ENCODE measurements at regions not wholly inside any gene's neighbourhood (a gene's known extent, or its start where the extent isn't known, plus 50 kb on each side); places are given as distances from the start of the nearest gene placed in this dataset.

- no peak for DNase-seq (ENCODE audit: low read depth)
- no peak for TF ChIP-seq CTCF (conservative IDR thresholded peaks at IDR 0.05; ENCODE audit: low read depth, low read length)
- no peak overlapping the region for H3K4me3 ChIP-seq (ENCODE audit: low read depth, low read length)
Measured at GRCh38 chr6:43950051-43950605, 177.1 kb downstream of the MRPL14 start.

- TF ChIP-seq CTCF (conservative IDR thresholded peaks at IDR 0.05; ENCODE audit: low read depth, low read length) = no peak
- no peak for DNase-seq (ENCODE audit: low read depth)
- H3K4me3 ChIP-seq (ENCODE audit: low read depth, low read length) = no peak overlapping the region
Measured at GRCh38 chr6:43949551-43949991, 177.7 kb downstream of the MRPL14 start.

GRCh38 chr6:43948527-43949485 lies 178.4 kb downstream of the MRPL14 start:
- TF ChIP-seq CTCF (conservative IDR thresholded peaks at IDR 0.05; ENCODE audit: low read depth, low read length) = no peak
- no peak overlapping the region for H3K4me3 ChIP-seq (ENCODE audit: low read depth, low read length)
- DNase-seq (ENCODE audit: low read depth) = no peak

GRCh38 chr6:43947860-43948259 lies 177.8 kb downstream of the VEGFA start:
- no peak for TF ChIP-seq CTCF (conservative IDR thresholded peaks at IDR 0.05; ENCODE audit: low read depth, low read length)
- no peak for DNase-seq (ENCODE audit: low read depth)

DNA sequence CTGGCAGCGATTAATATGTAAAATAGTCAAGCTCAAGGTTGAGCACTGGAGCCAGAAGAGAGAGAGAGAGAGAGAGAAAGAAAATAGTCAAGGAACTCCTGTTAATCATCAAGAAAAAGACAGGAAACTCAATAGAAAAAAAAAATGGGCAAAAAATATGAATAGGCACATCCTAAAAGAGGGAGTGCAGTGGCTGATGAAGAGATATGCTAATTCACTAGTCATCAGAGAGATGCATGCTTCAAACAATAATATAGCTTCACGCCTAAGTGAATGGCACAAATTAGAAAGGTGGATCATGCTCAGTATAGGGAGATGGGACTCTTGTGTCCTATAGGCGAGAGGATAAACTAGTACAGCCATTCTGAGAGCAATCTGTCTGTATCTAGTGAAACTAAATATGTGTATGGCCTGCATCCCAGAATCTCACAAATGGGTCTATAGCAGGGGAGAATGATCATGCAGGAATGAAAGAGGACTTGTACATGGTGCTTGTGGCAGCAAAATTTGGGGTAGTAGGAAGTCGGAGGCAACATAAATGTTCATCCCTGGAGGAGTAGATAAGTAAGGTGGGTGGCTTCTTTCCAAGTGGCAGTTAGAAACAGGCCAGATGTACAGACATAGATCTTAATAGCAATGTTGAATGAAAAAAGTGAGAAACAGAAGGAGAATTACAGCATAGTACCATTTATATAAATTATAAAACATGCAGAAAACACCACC lies 176.8 kb downstream of the VEGFA start:
- no peak for TF ChIP-seq CTCF (conservative IDR thresholded peaks at IDR 0.05; ENCODE audit: low read depth, low read length)
- no peak overlapping the region for H3K4me3 ChIP-seq (ENCODE audit: low read depth, low read length)
- DNase-seq (ENCODE audit: low read depth) = no peak

More at GRCh38 chr6:43947860-43948259, 177.8 kb downstream of the VEGFA start:
- no peak overlapping the region for H3K4me3 ChIP-seq (ENCODE audit: low read depth, low read length)

- no peak for DNase-seq (ENCODE audit: low read depth)
- no peak for TF ChIP-seq CTCF (conservative IDR thresholded peaks at IDR 0.05; ENCODE audit: low read depth, low read length)
- no peak overlapping the region for H3K4me3 ChIP-seq (ENCODE audit: low read depth, low read length)
Measured at GRCh38 chr6:43945768-43946080, 175.7 kb downstream of the VEGFA start.
